Parathyroid adenoma (tissue), 2 donors: ENCODE measurements at regions not wholly inside any gene's neighbourhood (a gene's known extent, or its start where the extent isn't known, plus 50 kb on each side); places are given as distances from the start of the nearest gene placed in this dataset.

Experiments
- H2AFZ ChIP-seq: fragments of 300-600 bp; sonication (generic); one replicate; pipeline ENCODE4 v1.7.0; 2017; ENCODE audit warnings: antibody characterized with exemption, mild to moderate bottlenecking
- H3K27ac ChIP-seq: fragments of 300-600 bp; sonication (generic); one replicate; pipeline ENCODE4 v1.7.0; 2017
- H3K27me3 ChIP-seq: fragments of 300-600 bp; sonication (generic); one replicate; pipeline ENCODE4 v1.7.0; 2017; ENCODE audit warnings: low read length; ENCODE audit not compliant: control insufficient read depth, insufficient read depth
- H3K36me3 ChIP-seq: fragments of 300-600 bp; sonication (generic); one replicate; pipeline ENCODE4 v1.7.0; 2017; ENCODE audit warnings: low read length; ENCODE audit not compliant: control insufficient read depth, insufficient read depth
- H3K4me1 ChIP-seq: fragments of 300-600 bp; sonication (generic); one replicate; pipeline ENCODE4 v1.7.0; 2017; ENCODE audit warnings: control low read depth
- H3K4me2 ChIP-seq: fragments of 300-600 bp; sonication (generic); one replicate; pipeline ENCODE4 v1.7.0; 2017; ENCODE audit warnings: low read length
- H3K4me3 ChIP-seq: fragments of 300-600 bp; sonication (generic); one replicate; pipeline ENCODE4 v1.7.0; 2017; ENCODE audit warnings: low read depth, low read length
- H3K79me2 ChIP-seq: fragments of 300-600 bp; sonication (generic); one replicate; pipeline ENCODE4 v1.7.0; 2017; ENCODE audit warnings: control low read depth
- H3K9ac ChIP-seq: fragments of 300-600 bp; sonication (generic); one replicate; pipeline ENCODE4 v1.7.0; 2017; ENCODE audit warnings: mild to moderate bottlenecking
- H3K9me3 ChIP-seq: fragments of 300-600 bp; sonication (generic); one replicate; pipeline ENCODE4 v1.7.0; 2017; ENCODE audit warnings: low read length; ENCODE audit not compliant: control insufficient read depth
- CTCF ChIP-seq: fragments of 300-600 bp; sonication (generic); IDR thresholded peaks from one replicate; pipeline ENCODE4 v1.7.0; 2017; ENCODE audit warnings: antibody characterized with exemption, mild to moderate bottlenecking
- donor health status: primary hyperparathyroidism.

- no peaks in the 10 kb centered on the region for H3K79me2 ChIP-seq
- H3K4me2 ChIP-seq: no peak overlapping the region
- H3K27me3 ChIP-seq: no peaks in the 10 kb centered on the region
- H3K9me3 ChIP-seq: no peaks in the 10 kb centered on the region
- no peak overlapping the region for H3K27ac ChIP-seq
- TF ChIP-seq CTCF: no peak
- no peak overlapping the region for H2AFZ ChIP-seq
- H3K36me3 ChIP-seq: no peaks in the 10 kb centered on the region
- no peak overlapping the region for H3K9ac ChIP-seq
- H3K4me1 ChIP-seq: peaks cover 10% of the 10 kb centered on the region
- H3K4me3 ChIP-seq: no peak overlapping the region
These were observed 102.4 kb upstream of the PJA2 start for GRCh38 chr5:109511980-109512734.

GRCh38 chr5:109506556-109506955 is 96.8 kb upstream of the PJA2 start:
- Histone ChIP-seq H3K9me3 (no peaks in the 10 kb centered on the region), H3K4me1 (peaks cover 10% of the 10 kb centered on the region), H3K79me2 (no peaks in the 10 kb centered on the region), H2AFZ (no peak overlapping the region), H3K4me2 (no peak overlapping the region), H3K4me3 (no peak overlapping the region), H3K27ac (no peak overlapping the region), H3K9ac (no peak overlapping the region), H3K36me3 (no peaks in the 10 kb centered on the region), H3K27me3 (no peaks in the 10 kb centered on the region)
- TF ChIP-seq CTCF: no peak

- Histone ChIP-seq H3K4me2 (no peak overlapping the region), H2AFZ (no peak overlapping the region), H3K36me3 (no peaks in the 10 kb centered on the region), H3K79me2 (no peaks in the 10 kb centered on the region), H3K9me3 (no peaks in the 10 kb centered on the region), H3K4me1 (peaks cover 6% of the 10 kb centered on the region), H3K27me3 (no peaks in the 10 kb centered on the region), H3K27ac (no peak overlapping the region), H3K4me3 (no peak overlapping the region), H3K9ac (no peak overlapping the region)
- TF ChIP-seq CTCF: no peak
These were observed 86.3 kb upstream of the PJA2 start for GRCh38 chr5:109496112-109496511.

- TF ChIP-seq CTCF: no peak
- Histone ChIP-seq H3K27me3 (no peaks in the 10 kb centered on the region), H3K4me2 (no peak overlapping the region)
These were observed 78.1 kb upstream of the PJA2 start for GRCh38 chr5:109487753-109488420.

More at GRCh38 chr5:109487753-109488420, 78.1 kb upstream of the PJA2 start:
- H3K4me1 ChIP-seq: peaks cover 4% of the 10 kb centered on the region
- no peaks in the 10 kb centered on the region for H3K79me2 ChIP-seq
- no peak overlapping the region for H2AFZ ChIP-seq
- H3K36me3 ChIP-seq: no peaks in the 10 kb centered on the region
- no peak overlapping the region for H3K4me3 ChIP-seq
- no peak overlapping the region for H3K9ac ChIP-seq
- no peak overlapping the region for H3K27ac ChIP-seq
- no peaks in the 10 kb centered on the region for H3K9me3 ChIP-seq
